ENCODE measurements at regions not wholly inside any gene's neighbourhood (a gene's known extent, or its start where the extent isn't known, plus 50 kb on each side); places are given as distances from the start of the nearest gene placed in this dataset.

GRCh38 chr4:179552131-179552530, 2109.9 kb upstream of the AGA start:
- no peak for TF ChIP-seq CTCF (IDR thresholded peaks at IDR 0.05)
- no peak for TF ChIP-seq POLR2A (IDR thresholded peaks at IDR 0.05)
- no peak for TF ChIP-seq POLR2AphosphoS5 (IDR thresholded peaks at IDR 0.05; ENCODE audit: insufficient read depth in 1 of 2, low read depth in 1 of 2)

All from vagina (tissue), 2 donors.